Aorta (tissue), 5 donors: ENCODE measurements at regions not wholly inside any gene's neighbourhood (a gene's known extent, or its start where the extent isn't known, plus 50 kb on each side); places are given as distances from the start of the nearest gene placed in this dataset.

Experiments used
- ATAC-seq: fragments of 200-7000 bp; cut with Tn5 transposase; one replicate; pipeline ENCODE4 v1.9.1; 2022; ENCODE audit warnings: moderate library complexity; ENCODE audit not compliant: low FRiP score
- DNase-seq, 2 donors: peaks; one replicate each; pipeline ENCODE4 v3.0.0-alpha.2; 2020
- H3K27ac ChIP-seq, 2 donors: one replicate each; pipeline ENCODE4 v1.5.1; 2013; ENCODE audit warnings: low read length in 2 of 2, mild to moderate bottlenecking in 2 of 2, moderate library complexity in 2 of 2, control low read depth in 1 of 2, inconsistent platforms in 1 of 2, low read depth in 1 of 2
- H3K27me3 ChIP-seq, 2 donors: one replicate each; pipeline ENCODE4 v1.6.1; 2013; ENCODE audit warnings: control low read depth in 1 of 2, low read length in 1 of 2, mild to moderate bottlenecking in 1 of 2, moderate library complexity in 1 of 2; ENCODE audit not compliant: insufficient read depth in 2 of 2, control insufficient read depth in 1 of 2
- H3K36me3 ChIP-seq, 2 donors: one replicate each; pipeline ENCODE4 v1.6.1; 2013; ENCODE audit warnings: control low read depth in 1 of 2, low read length in 1 of 2, mild to moderate bottlenecking in 1 of 2; ENCODE audit not compliant: insufficient read depth in 2 of 2, control insufficient read depth in 1 of 2
- H3K4me1 ChIP-seq, 2 donors: one replicate each; pipeline ENCODE4 v1.6.1; 2013; ENCODE audit warnings: low read length in 2 of 2, control low read depth in 1 of 2, mild to moderate bottlenecking in 1 of 2, moderate library complexity in 1 of 2; ENCODE audit not compliant: insufficient read depth in 2 of 2, control insufficient read depth in 1 of 2
- H3K4me3 ChIP-seq, 2 donors: one replicate each; pipeline ENCODE4 v1.5.1; 2013; ENCODE audit warnings: low read length in 2 of 2, control low read depth in 1 of 2, mild to moderate bottlenecking in 1 of 2
- H3K9me3 ChIP-seq: one replicate; pipeline ENCODE4 v1.6.1; 2013; ENCODE audit warnings: mild to moderate bottlenecking, low read length; ENCODE audit not compliant: control insufficient read depth
- WGBS, 2 donors: extraction: QIAGEN DNeasy Blood & Tissue Kit; methylation state at CpG; one replicate each; pipeline ENCODE4 v1.1.7; 2013; 5-methylcytosine and 5-hydroxymethylcytosine counted together
- intact Hi-C, 2 donors: fragments of 100-400 bp; cut with DNase I; formaldehyde crosslinking; loops; one replicate each; pipeline versions ENCODE4 v1.14.2 to v1.15.0; 2022
- donor health status: healthy with polysubstance abuse.
- donor health status: Bipolar disorder and iron deficiency.
- donor health status: DM: no; HTN: no; CAD: no.
- donor health status: DM: no; HTN: no; CAD: no.
- donor health status: DM: yes; HTN: yes; CAD: no.

DNA sequence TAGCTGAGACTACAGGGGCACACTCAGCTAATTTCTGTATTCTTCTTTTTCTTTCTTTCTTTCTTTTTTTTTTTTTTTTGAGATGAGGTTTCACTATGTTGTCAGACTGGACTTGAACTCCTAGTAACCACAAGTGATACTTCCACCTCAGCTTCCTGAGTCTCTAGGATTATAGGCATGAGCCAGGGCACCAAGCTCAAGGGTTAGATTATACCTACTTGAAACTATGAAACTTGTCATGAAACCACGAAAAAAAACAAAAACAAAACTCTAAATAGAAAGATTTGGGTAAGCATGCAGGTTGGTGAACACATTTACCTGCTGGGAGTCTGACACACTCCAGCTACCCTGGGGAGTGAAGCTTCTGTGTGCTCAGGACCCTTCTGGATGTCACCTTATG lies 2250.4 kb downstream of the MRPL39 start:
- no peak for ATAC-seq

GRCh38 chr21:23316190-23316589 lies 2291.1 kb downstream of the MRPL39 start:
- ATAC-seq: no peak

More for the DNA sequence above, 2250.4 kb downstream of the MRPL39 start:
- H3K9me3 ChIP-seq: no peaks in the 10 kb centered on the region
- 61 to 74% methylated on average over 1 of the region's 1 CpG for WGBS, 2 donors
- no peaks in the 10 kb centered on the region for H3K27me3 ChIP-seq
- no peaks in the 10 kb centered on the region for H3K36me3 ChIP-seq
- no peak overlapping the region for H3K4me3 ChIP-seq
- intact Hi-C loops: no loop called here
- H3K4me1 ChIP-seq: no peaks in the 10 kb centered on the region
- no peak for DNase-seq
- H3K27ac ChIP-seq: no peak overlapping the region

GRCh38 chr21:23308741-23309140 lies 2298.5 kb downstream of the MRPL39 start:
- 41 to 50% methylated on average over 1 of the region's 1 CpG for WGBS, 2 donors
- DNase-seq (no peak), ATAC-seq (no peak)
- H3K4me1 ChIP-seq: no peaks in the 10 kb centered on the region
- no peaks in the 10 kb centered on the region for H3K27me3 ChIP-seq
- intact Hi-C loops: no loop called here
- H3K27ac ChIP-seq: no peak overlapping the region
- H3K36me3 ChIP-seq: no peaks in the 10 kb centered on the region
- H3K9me3 ChIP-seq: no peaks in the 10 kb centered on the region
- no peak overlapping the region for H3K4me3 ChIP-seq

More at GRCh38 chr21:23316190-23316589, 2291.1 kb downstream of the MRPL39 start:
- no peaks in the 10 kb centered on the region for H3K36me3 ChIP-seq
- H3K27ac ChIP-seq: no peak overlapping the region
- H3K4me3 ChIP-seq: no peak overlapping the region
- no peaks in the 10 kb centered on the region for H3K9me3 ChIP-seq
- H3K4me1 ChIP-seq: no peaks in the 10 kb centered on the region
- intact Hi-C loops: no loop called here
- no peaks in the 10 kb centered on the region for H3K27me3 ChIP-seq
- no peak for DNase-seq

GRCh38 chr21:23307065-23307464 lies 2300.2 kb downstream of the MRPL39 start:
- no peaks in the 10 kb centered on the region for H3K36me3 ChIP-seq
- DNase-seq (no peak), ATAC-seq (no peak)
- no peak overlapping the region for H3K27ac ChIP-seq
- no peak overlapping the region for H3K4me3 ChIP-seq
- 0 to 56% methylated on average over 1 of the region's 1 CpG for WGBS, 2 donors
- intact Hi-C loops: no loop called here
- no peaks in the 10 kb centered on the region for H3K27me3 ChIP-seq
- H3K4me1 ChIP-seq: no peaks in the 10 kb centered on the region
- H3K9me3 ChIP-seq: no peaks in the 10 kb centered on the region

GRCh38 chr21:23292292-23292691 lies 2294.1 kb downstream of the NCAM2 start:
- intact Hi-C loops: no loop called here
- Histone ChIP-seq H3K9me3 (no peaks in the 10 kb centered on the region), H3K27ac (no peak overlapping the region), H3K27me3 (no peaks in the 10 kb centered on the region), H3K4me1 (no peaks in the 10 kb centered on the region), H3K4me3 (no peak overlapping the region), H3K36me3 (no peaks in the 10 kb centered on the region)
- WGBS, 2 donors: 69 to 75% methylated on average over 3 of the region's 3 CpGs
- DNase-seq (no peak), ATAC-seq (no peak)

DNA sequence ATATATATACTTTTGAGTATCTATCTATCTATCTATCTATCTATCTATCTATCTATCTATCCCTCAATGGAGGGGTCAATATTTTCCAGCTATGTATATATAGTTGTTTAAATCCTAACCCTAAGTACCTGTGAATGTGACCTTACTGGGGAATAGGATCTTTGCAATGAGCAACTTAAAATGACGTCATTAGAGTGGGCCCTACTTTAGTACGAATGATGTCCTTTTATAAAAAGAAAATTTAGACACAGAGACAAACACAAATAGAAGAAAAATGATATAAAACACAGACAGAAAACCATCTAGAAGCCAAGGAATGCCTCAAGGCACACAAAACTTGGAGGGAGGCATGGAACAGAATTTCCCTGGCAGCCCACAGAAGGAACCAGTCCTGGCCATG lies 2283.7 kb downstream of the NCAM2 start:
- intact Hi-C loops: no loop called here
- Histone ChIP-seq H3K36me3 (no peaks in the 10 kb centered on the region), H3K4me1 (no peaks in the 10 kb centered on the region), H3K4me3 (no peak overlapping the region), H3K27ac (no peak overlapping the region), H3K9me3 (no peaks in the 10 kb centered on the region), H3K27me3 (no peaks in the 10 kb centered on the region)
- ATAC-seq (no peak), DNase-seq (no peak)
- 78 to 80% methylated on average over 2 of the region's 2 CpGs for WGBS, 2 donors

DNA sequence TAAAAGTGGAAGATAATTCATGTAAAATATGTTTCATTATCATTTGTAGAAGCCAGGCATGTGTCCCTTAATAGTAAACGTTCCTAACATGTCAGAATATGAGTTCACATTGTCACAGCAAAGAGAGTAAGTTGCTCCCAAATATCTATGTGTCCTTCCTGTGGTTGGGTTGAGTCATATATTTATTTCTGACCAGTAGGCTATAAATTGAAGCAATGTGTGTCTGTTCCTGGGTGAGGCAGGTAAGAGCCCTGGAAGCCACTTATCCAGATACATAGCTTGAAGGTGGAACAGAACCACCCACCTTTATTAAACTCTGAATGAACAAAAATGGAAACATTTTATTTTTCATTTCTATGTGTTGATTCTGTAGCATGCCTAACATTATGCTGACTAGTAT lies 2251.6 kb downstream of the NCAM2 start:
- H3K36me3 ChIP-seq: no peaks in the 10 kb centered on the region
- intact Hi-C loops: no loop called here
- no peaks in the 10 kb centered on the region for H3K9me3 ChIP-seq
- ATAC-seq: no peak
- WGBS, 2 donors: 37 to 50% methylated on average over 1 of the region's 1 CpG
- H3K4me3 ChIP-seq: no peak overlapping the region
- H3K27me3 ChIP-seq: no peaks in the 10 kb centered on the region
- DNase-seq: no peak
- H3K4me1 ChIP-seq: no peaks in the 10 kb centered on the region
- no peak overlapping the region for H3K27ac ChIP-seq

DNA sequence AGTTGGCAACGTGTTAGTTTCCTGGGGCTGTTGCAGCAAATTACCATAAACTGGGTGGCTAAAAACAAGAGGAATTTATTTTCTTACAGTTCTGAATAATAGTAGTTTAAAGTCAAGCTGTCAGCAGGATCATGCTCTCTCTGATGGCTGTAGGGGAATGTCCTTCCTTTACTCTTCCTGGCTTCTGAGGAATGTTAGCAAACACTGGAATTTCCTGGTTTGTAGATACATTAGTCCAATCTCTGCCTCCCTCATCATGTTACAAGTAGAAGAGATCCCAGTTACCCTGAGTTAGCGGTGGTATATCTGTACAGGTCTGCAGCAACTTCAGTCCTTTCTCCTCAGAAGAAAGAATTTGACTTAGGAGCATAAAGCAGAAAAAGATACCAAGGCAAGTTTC lies 2249.1 kb downstream of the NCAM2 start:
- Histone ChIP-seq H3K36me3 (no peaks in the 10 kb centered on the region), H3K4me1 (no peaks in the 10 kb centered on the region), H3K4me3 (no peak overlapping the region), H3K27me3 (no peaks in the 10 kb centered on the region), H3K9me3 (no peaks in the 10 kb centered on the region), H3K27ac (no peak overlapping the region)
- DNase-seq (no peak), ATAC-seq (no peak)
- WGBS, 2 donors: 27 to 44% methylated on average over 2 of the region's 2 CpGs
- intact Hi-C loops: no loop called here

DNA sequence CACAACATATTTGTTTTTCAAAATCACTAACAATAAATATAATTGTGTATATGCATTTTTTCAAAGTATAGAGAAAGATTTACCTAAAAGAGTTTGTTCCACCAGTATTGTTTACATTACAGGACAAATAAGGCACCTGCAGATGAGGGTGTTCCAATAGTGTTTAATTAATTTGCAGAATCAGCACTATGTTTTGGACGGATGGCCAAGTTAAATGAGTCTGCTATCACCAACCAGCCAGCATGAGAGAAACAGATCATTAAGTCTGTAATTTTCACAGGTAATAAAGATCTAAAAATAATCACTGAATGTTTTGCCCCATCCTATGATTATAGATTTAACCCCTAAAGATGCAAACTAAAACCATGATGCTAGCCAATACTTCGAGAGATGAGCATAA lies 2247.0 kb downstream of the NCAM2 start:
- no peak overlapping the region for H3K4me3 ChIP-seq
- no peaks in the 10 kb centered on the region for H3K9me3 ChIP-seq
- no peak for ATAC-seq
- no peak for DNase-seq
- no peaks in the 10 kb centered on the region for H3K27me3 ChIP-seq
- no peaks in the 10 kb centered on the region for H3K36me3 ChIP-seq
- 76 to 80% methylated on average over 2 of the region's 2 CpGs for WGBS, 2 donors
- intact Hi-C loops: no loop called here
- H3K4me1 ChIP-seq: no peaks in the 10 kb centered on the region
- H3K27ac ChIP-seq: no peak overlapping the region
